ENCODE measurements at regions not wholly inside any gene's neighbourhood (a gene's known extent, or its start where the extent isn't known, plus 50 kb on each side); places are given as distances from the start of the nearest gene placed in this dataset.

GRCh38 chr5:180411948-180412347 lies 58.8 kb upstream of the GFPT2 start:
- Histone ChIP-seq H3K36me3 (ENCODE audit: control insufficient read depth in 2 of 2, insufficient read depth in 2 of 2, low read length in 1 of 2) (no peaks in the 10 kb centered on the region), H3K4me3 (ENCODE audit: low read length in 2 of 2) (no peak overlapping the region), H3K9me3 (ENCODE audit: control insufficient read depth in 2 of 2, insufficient read depth in 1 of 2, low read length in 1 of 2) (peaks cover 0 to 3% of the 10 kb centered on the region in 2 donors), H3K27ac (ENCODE audit: low read depth in 1 of 2, low read length in 1 of 2) (no peak overlapping the region), H3K27me3 (ENCODE audit: control insufficient read depth in 2 of 2, insufficient read depth in 1 of 2, low read length in 1 of 2) (no peaks in the 10 kb centered on the region), H3K4me1 (ENCODE audit: control insufficient read depth in 2 of 2, insufficient read depth in 2 of 2, low read length in 2 of 2) (no peaks in the 10 kb centered on the region)
- WGBS, result 84% methylated on average over 10 of the region's 10 CpGs
- no peak for DNase-seq (ENCODE audit: low read depth in 6 of 9, low spot score in 9 of 9)

- Histone ChIP-seq H3K36me3 (ENCODE audit: control insufficient read depth in 2 of 2, insufficient read depth in 2 of 2, low read length in 1 of 2) (no peaks in the 10 kb centered on the region), H3K9me3 (ENCODE audit: control insufficient read depth in 2 of 2, insufficient read depth in 1 of 2, low read length in 1 of 2) (peaks cover 0 to 3% of the 10 kb centered on the region in 2 donors), H3K27ac (ENCODE audit: low read depth in 1 of 2, low read length in 1 of 2) (no peak overlapping the region), H3K4me1 (ENCODE audit: control insufficient read depth in 2 of 2, insufficient read depth in 2 of 2, low read length in 2 of 2) (no peaks in the 10 kb centered on the region), H3K27me3 (ENCODE audit: control insufficient read depth in 2 of 2, insufficient read depth in 1 of 2, low read length in 1 of 2) (no peaks in the 10 kb centered on the region), H3K4me3 (ENCODE audit: low read length in 2 of 2) (no peak overlapping the region)
- DNase-seq (ENCODE audit: low read depth in 6 of 9, low spot score in 9 of 9), result no peak
- 90% methylated on average over 4 of the region's 4 CpGs for WGBS
Observed at GRCh38 chr5:180414176-180414575, 61.0 kb upstream of the GFPT2 start.

GRCh38 chr5:180421672-180422071 lies 68.5 kb upstream of the GFPT2 start:
- no peak for DNase-seq (ENCODE audit: low read depth in 6 of 9, low spot score in 9 of 9)
- WGBS, result 97% methylated on average over 3 of the region's 3 CpGs
- Histone ChIP-seq H3K27me3 (ENCODE audit: control insufficient read depth in 2 of 2, insufficient read depth in 1 of 2, low read length in 1 of 2) (no peaks in the 10 kb centered on the region), H3K27ac (ENCODE audit: low read depth in 1 of 2, low read length in 1 of 2) (no peak overlapping the region), H3K4me3 (ENCODE audit: low read length in 2 of 2) (no peak overlapping the region), H3K4me1 (ENCODE audit: control insufficient read depth in 2 of 2, insufficient read depth in 2 of 2, low read length in 2 of 2) (no peaks in the 10 kb centered on the region), H3K9me3 (ENCODE audit: control insufficient read depth in 2 of 2, insufficient read depth in 1 of 2, low read length in 1 of 2) (no peaks in the 10 kb centered on the region), H3K36me3 (ENCODE audit: control insufficient read depth in 2 of 2, insufficient read depth in 2 of 2, low read length in 1 of 2) (no peaks in the 10 kb centered on the region)

GRCh38 chr5:180423133-180423532 lies 70.0 kb upstream of the GFPT2 start:
- H3K27me3 ChIP-seq (ENCODE audit: control insufficient read depth in 2 of 2, insufficient read depth in 1 of 2, low read length in 1 of 2), result no peaks in the 10 kb centered on the region
- H3K4me3 ChIP-seq (ENCODE audit: low read length in 2 of 2), result no peak overlapping the region
- no peak for DNase-seq (ENCODE audit: low read depth in 6 of 9, low spot score in 9 of 9)
- no peaks in the 10 kb centered on the region for H3K9me3 ChIP-seq (ENCODE audit: control insufficient read depth in 2 of 2, insufficient read depth in 1 of 2, low read length in 1 of 2)
- no peaks in the 10 kb centered on the region for H3K36me3 ChIP-seq (ENCODE audit: control insufficient read depth in 2 of 2, insufficient read depth in 2 of 2, low read length in 1 of 2)
- H3K27ac ChIP-seq (ENCODE audit: low read depth in 1 of 2, low read length in 1 of 2), result no peak overlapping the region
- no peaks in the 10 kb centered on the region for H3K4me1 ChIP-seq (ENCODE audit: control insufficient read depth in 2 of 2, insufficient read depth in 2 of 2, low read length in 2 of 2)
- WGBS, result 95% methylated on average over 2 of the region's 2 CpGs

DNA sequence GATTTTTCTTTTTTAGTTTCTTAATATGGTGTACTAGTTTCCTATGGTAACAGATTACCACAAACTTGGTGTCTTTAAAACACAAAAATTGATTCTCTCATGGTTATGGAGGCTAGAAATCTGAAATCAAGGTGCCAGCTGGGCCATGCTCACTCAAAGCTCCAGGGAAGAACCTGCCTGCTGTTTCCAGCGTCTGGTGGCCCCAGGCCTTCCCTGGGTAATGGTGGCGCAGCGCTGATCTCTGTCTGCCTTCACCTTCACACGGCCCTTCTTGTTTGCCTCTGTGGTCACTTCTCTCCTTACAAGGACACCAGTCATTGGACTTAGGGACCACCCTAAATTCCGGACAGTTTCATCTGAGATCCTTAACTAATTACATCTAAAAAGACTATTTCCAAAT lies 70.5 kb upstream of the GFPT2 start:
- Histone ChIP-seq H3K9me3 (ENCODE audit: control insufficient read depth in 2 of 2, insufficient read depth in 1 of 2, low read length in 1 of 2) (no peaks in the 10 kb centered on the region), H3K4me3 (ENCODE audit: low read length in 2 of 2) (no peak overlapping the region), H3K27me3 (ENCODE audit: control insufficient read depth in 2 of 2, insufficient read depth in 1 of 2, low read length in 1 of 2) (no peaks in the 10 kb centered on the region), H3K4me1 (ENCODE audit: control insufficient read depth in 2 of 2, insufficient read depth in 2 of 2, low read length in 2 of 2) (no peaks in the 10 kb centered on the region), H3K27ac (ENCODE audit: low read depth in 1 of 2, low read length in 1 of 2) (no peak overlapping the region), H3K36me3 (ENCODE audit: control insufficient read depth in 2 of 2, insufficient read depth in 2 of 2, low read length in 1 of 2) (no peaks in the 10 kb centered on the region)
- DNase-seq (ENCODE audit: low read depth in 6 of 9, low spot score in 9 of 9), result no peak
- WGBS, result 95% methylated on average over 5 of the region's 5 CpGs

- Histone ChIP-seq H3K4me1 (ENCODE audit: control insufficient read depth in 2 of 2, insufficient read depth in 2 of 2, low read length in 2 of 2) (no peaks in the 10 kb centered on the region), H3K27ac (ENCODE audit: low read depth in 1 of 2, low read length in 1 of 2) (no peak overlapping the region), H3K36me3 (ENCODE audit: control insufficient read depth in 2 of 2, insufficient read depth in 2 of 2, low read length in 1 of 2) (no peaks in the 10 kb centered on the region), H3K27me3 (ENCODE audit: control insufficient read depth in 2 of 2, insufficient read depth in 1 of 2, low read length in 1 of 2) (no peaks in the 10 kb centered on the region), H3K9me3 (ENCODE audit: control insufficient read depth in 2 of 2, insufficient read depth in 1 of 2, low read length in 1 of 2) (no peaks in the 10 kb centered on the region), H3K4me3 (ENCODE audit: low read length in 2 of 2) (no peak overlapping the region)
- no peak for DNase-seq (ENCODE audit: low read depth in 6 of 9, low spot score in 9 of 9)
- 93% methylated on average over 7 of the region's 7 CpGs for WGBS
Observed at GRCh38 chr5:180424094-180424493, 70.1 kb upstream of the CNOT6 start.

DNA sequence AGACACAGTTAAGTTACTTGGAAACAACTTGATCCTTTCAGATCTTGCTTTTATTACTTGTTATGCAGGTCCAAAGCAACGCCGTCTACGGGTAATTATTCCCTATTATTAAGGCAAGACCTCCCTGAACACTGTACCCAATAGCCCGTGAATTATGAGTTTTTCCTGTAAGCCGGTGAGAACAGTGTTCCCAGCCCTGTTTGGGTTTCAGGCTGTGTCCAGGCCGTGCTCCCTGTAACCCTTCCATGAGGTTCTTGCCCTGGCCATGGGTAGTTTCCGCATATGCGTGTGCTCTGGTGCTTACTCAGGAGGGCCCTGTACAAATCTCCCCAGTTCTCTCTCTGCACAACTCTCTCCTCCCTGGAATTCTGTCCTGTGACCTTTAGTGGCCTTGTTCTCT lies 65.6 kb upstream of the CNOT6 start:
- WGBS, result 94% methylated on average over 8 of the region's 8 CpGs
- Histone ChIP-seq H3K4me1 (ENCODE audit: control insufficient read depth in 2 of 2, insufficient read depth in 2 of 2, low read length in 2 of 2) (no peaks in the 10 kb centered on the region), H3K36me3 (ENCODE audit: control insufficient read depth in 2 of 2, insufficient read depth in 2 of 2, low read length in 1 of 2) (no peaks in the 10 kb centered on the region), H3K9me3 (ENCODE audit: control insufficient read depth in 2 of 2, insufficient read depth in 1 of 2, low read length in 1 of 2) (peaks cover 0 to 13% of the 10 kb centered on the region in 2 donors), H3K27me3 (ENCODE audit: control insufficient read depth in 2 of 2, insufficient read depth in 1 of 2, low read length in 1 of 2) (no peaks in the 10 kb centered on the region), H3K4me3 (ENCODE audit: low read length in 2 of 2) (no peak overlapping the region), H3K27ac (ENCODE audit: low read depth in 1 of 2, low read length in 1 of 2) (no peak overlapping the region)
- no peak for DNase-seq (ENCODE audit: low read depth in 6 of 9, low spot score in 9 of 9)

DNA sequence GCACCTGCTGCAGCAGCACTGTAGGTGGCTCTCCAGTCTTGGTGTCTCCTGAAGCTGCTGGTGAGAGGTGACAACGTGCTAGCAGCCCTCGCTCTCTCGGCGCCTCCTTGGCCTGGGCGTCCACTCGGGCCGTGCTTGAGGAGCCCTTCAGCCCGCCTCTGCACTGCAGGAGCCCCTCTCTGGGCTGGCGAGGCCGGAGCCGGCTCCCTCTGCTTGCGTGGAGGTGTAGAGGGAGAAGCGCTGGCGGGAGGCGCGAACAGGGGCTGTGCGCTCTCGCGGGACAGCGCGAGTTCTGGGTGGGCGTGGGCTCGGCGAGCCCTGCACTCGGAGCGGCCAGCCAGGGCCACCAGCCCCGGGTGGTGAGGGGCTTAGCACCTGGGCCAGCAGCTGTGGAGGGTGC lies 62.2 kb upstream of the CNOT6 start:
- Histone ChIP-seq H3K4me1 (ENCODE audit: control insufficient read depth in 2 of 2, insufficient read depth in 2 of 2, low read length in 2 of 2) (no peaks in the 10 kb centered on the region), H3K27me3 (ENCODE audit: control insufficient read depth in 2 of 2, insufficient read depth in 1 of 2, low read length in 1 of 2) (no peaks in the 10 kb centered on the region), H3K9me3 (ENCODE audit: control insufficient read depth in 2 of 2, insufficient read depth in 1 of 2, low read length in 1 of 2) (peaks cover 0 to 13% of the 10 kb centered on the region in 2 donors), H3K36me3 (ENCODE audit: control insufficient read depth in 2 of 2, insufficient read depth in 2 of 2, low read length in 1 of 2) (no peaks in the 10 kb centered on the region), H3K4me3 (ENCODE audit: low read length in 2 of 2) (no peak overlapping the region), H3K27ac (ENCODE audit: low read depth in 1 of 2, low read length in 1 of 2) (no peak overlapping the region)
- no peak for DNase-seq (ENCODE audit: low read depth in 6 of 9, low spot score in 9 of 9)
- 94% methylated on average over 27 of the region's 27 CpGs for WGBS

- Histone ChIP-seq H3K4me1 (ENCODE audit: control insufficient read depth in 2 of 2, insufficient read depth in 2 of 2, low read length in 2 of 2) (no peaks in the 10 kb centered on the region), H3K4me3 (ENCODE audit: low read length in 2 of 2) (no peak overlapping the region), H3K9me3 (ENCODE audit: control insufficient read depth in 2 of 2, insufficient read depth in 1 of 2, low read length in 1 of 2) (peaks cover 0 to 13% of the 10 kb centered on the region in 2 donors), H3K27me3 (ENCODE audit: control insufficient read depth in 2 of 2, insufficient read depth in 1 of 2, low read length in 1 of 2) (no peaks in the 10 kb centered on the region), H3K36me3 (ENCODE audit: control insufficient read depth in 2 of 2, insufficient read depth in 2 of 2, low read length in 1 of 2) (no peaks in the 10 kb centered on the region), H3K27ac (ENCODE audit: low read depth in 1 of 2, low read length in 1 of 2) (no peak overlapping the region)
- 80% methylated on average over 6 of the region's 6 CpGs for WGBS
- no peak for DNase-seq (ENCODE audit: low read depth in 6 of 9, low spot score in 9 of 9)
Observed at GRCh38 chr5:180433032-180433422, 61.2 kb upstream of the CNOT6 start.

DNA sequence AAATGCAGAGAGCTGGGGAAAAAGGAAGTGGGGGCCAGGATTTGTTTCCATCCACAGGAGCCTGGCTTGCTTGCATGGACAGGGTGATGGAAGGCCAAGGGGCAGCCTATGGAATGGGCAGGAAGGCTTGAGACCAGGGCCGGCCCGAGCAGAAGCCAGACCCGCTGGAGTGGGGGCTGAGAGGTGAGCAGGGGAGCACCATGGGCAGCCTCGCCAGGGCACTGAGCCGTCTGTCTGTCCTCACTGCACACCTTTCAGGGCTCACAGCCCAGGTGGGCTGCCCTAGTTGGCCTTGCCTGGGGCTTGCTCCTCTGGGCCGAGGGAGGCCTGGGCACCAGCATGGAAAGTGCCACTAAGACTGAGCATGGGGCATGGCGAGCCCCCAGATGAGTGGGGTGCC lies 58.6 kb upstream of the CNOT6 start:
- Histone ChIP-seq H3K9me3 (ENCODE audit: control insufficient read depth in 2 of 2, insufficient read depth in 1 of 2, low read length in 1 of 2) (peaks cover 0 to 13% of the 10 kb centered on the region in 2 donors), H3K4me1 (ENCODE audit: control insufficient read depth in 2 of 2, insufficient read depth in 2 of 2, low read length in 2 of 2) (no peaks in the 10 kb centered on the region), H3K27ac (ENCODE audit: low read depth in 1 of 2, low read length in 1 of 2) (no peak overlapping the region), H3K27me3 (ENCODE audit: control insufficient read depth in 2 of 2, insufficient read depth in 1 of 2, low read length in 1 of 2) (peaks cover 0 to 6% of the 10 kb centered on the region in 2 donors), H3K4me3 (ENCODE audit: low read length in 2 of 2) (no peak overlapping the region), H3K36me3 (ENCODE audit: control insufficient read depth in 2 of 2, insufficient read depth in 2 of 2, low read length in 1 of 2) (no peaks in the 10 kb centered on the region)
- DNase-seq (ENCODE audit: low read depth in 6 of 9, low spot score in 9 of 9), result no peak
- 97% methylated on average over 7 of the region's 7 CpGs for WGBS
